ENCODE measurements at regions not wholly inside any gene's neighbourhood (a gene's known extent, or its start where the extent isn't known, plus 50 kb on each side); places are given as distances from the start of the nearest gene placed in this dataset.

DNA sequence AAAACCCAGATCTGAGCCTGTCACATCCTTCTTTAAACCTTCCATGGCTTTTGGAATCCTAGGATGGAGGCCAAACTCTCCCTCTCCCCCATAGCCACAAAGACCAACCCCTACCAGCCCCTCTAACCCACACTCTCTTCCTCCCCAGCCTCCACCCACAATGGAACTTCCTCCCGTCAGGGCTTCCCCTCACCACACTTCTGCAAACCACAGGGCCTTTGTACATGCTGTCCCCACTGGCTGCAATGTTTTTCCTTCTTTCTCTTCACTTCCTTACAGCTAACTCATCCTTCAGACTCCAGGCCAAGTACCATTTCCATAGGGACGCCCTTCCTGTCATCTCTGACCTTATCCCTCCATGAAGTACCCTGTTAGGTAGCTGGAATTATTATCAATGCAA, 393.5 kb downstream of the MN1 start:
- TF ChIP-seq, protein P1, sequence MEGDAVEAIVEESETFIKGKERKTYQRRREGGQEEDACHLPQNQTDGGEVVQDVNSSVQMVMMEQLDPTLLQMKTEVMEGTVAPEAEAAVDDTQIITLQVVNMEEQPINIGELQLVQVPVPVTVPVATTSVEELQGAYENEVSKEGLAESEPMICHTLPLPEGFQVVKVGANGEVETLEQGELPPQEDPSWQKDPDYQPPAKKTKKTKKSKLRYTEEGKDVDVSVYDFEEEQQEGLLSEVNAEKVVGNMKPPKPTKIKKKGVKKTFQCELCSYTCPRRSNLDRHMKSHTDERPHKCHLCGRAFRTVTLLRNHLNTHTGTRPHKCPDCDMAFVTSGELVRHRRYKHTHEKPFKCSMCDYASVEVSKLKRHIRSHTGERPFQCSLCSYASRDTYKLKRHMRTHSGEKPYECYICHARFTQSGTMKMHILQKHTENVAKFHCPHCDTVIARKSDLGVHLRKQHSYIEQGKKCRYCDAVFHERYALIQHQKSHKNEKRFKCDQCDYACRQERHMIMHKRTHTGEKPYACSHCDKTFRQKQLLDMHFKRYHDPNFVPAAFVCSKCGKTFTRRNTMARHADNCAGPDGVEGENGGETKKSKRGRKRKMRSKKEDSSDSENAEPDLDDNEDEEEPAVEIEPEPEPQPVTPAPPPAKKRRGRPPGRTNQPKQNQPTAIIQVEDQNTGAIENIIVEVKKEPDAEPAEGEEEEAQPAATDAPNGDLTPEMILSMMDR (IDR thresholded peaks at IDR 0.05; ENCODE audit: low read depth, low read length), result no peak
- no peak for TF ChIP-seq EZH2phosphoT487 (IDR thresholded peaks at IDR 0.05; ENCODE audit: low read depth)
